Endodermal cell (in vitro differentiated cells): ENCODE measurements at regions not wholly inside any gene's neighbourhood (a gene's known extent, or its start where the extent isn't known, plus 50 kb on each side); places are given as distances from the start of the nearest gene placed in this dataset.

Experiments used
- DNase-seq: peaks from one replicate; pipeline ENCODE4 v3.0.0-alpha.2; 2017
- H3K27ac ChIP-seq: 2 replicates; pipeline ENCODE4 v1.5.1; 2013; ENCODE audit warnings: mild to moderate bottlenecking, low read depth, low read length, moderate library complexity
- H3K27me3 ChIP-seq: 2 replicates; pipeline ENCODE4 v1.6.1; 2013; ENCODE audit warnings: mild to moderate bottlenecking, low read length, moderate library complexity; ENCODE audit not compliant: insufficient read depth, control insufficient read depth, poor library complexity, severe bottlenecking
- H3K36me3 ChIP-seq: 2 replicates; pipeline ENCODE4 v1.7.0; 2013; ENCODE audit warnings: mild to moderate bottlenecking, low read length, moderate library complexity; ENCODE audit not compliant: control insufficient read depth, insufficient read depth
- H3K4me1 ChIP-seq: one replicate; pipeline ENCODE4 v1.7.0; 2013; ENCODE audit warnings: low read length; ENCODE audit not compliant: control insufficient read depth, insufficient read depth
- H3K4me3 ChIP-seq: 2 replicates; pipeline ENCODE4 v1.5.1; 2013; ENCODE audit warnings: mild to moderate bottlenecking, low read length, moderate library complexity
- H3K9ac ChIP-seq: 2 replicates; pipeline ENCODE4 v1.6.1; 2013; ENCODE audit warnings: mild to moderate bottlenecking, low read length, moderate library complexity; ENCODE audit not compliant: poor library complexity, severe bottlenecking; ENCODE audit errors: extremely low read depth
- H3K9me3 ChIP-seq: 2 replicates; pipeline ENCODE4 v1.6.1; 2013; ENCODE audit warnings: mild to moderate bottlenecking, low read length, moderate library complexity; ENCODE audit not compliant: control insufficient read depth
- H3K27ac Mint-ChIP-seq: 2 replicates; pipeline ENCODE4 v1.8.0; 2020; ENCODE audit warnings: mixed read lengths
- H3K27me3 Mint-ChIP-seq: 2 replicates; pipeline ENCODE4 v1.8.0; 2021; ENCODE audit warnings: mild to moderate bottlenecking, mixed read lengths; ENCODE audit not compliant: insufficient read depth
- H3K36me3 Mint-ChIP-seq: 2 replicates; pipeline ENCODE4 v1.8.0; 2020; ENCODE audit warnings: low read depth, mixed read lengths
- H3K4me1 Mint-ChIP-seq: 2 replicates; pipeline ENCODE4 v1.8.0; 2020; ENCODE audit warnings: mixed read lengths
- H3K4me3 Mint-ChIP-seq: 2 replicates; pipeline ENCODE4 v1.8.0; 2020; ENCODE audit warnings: mild to moderate bottlenecking, moderate library complexity, mixed read lengths
- H3K9me3 Mint-ChIP-seq: 2 replicates; pipeline ENCODE4 v1.8.0; 2020; ENCODE audit warnings: mild to moderate bottlenecking, mixed read lengths
- CTCF ChIP-seq: fragments of 200-600 bp; sonication (generic); conservative IDR thresholded peaks from 2 replicates; pipeline ENCODE4 v1.5.0; 2021; ENCODE audit warnings: antibody characterized with exemption, mild to moderate bottlenecking
- WGBS, 2 experiments: methylation state at CpG; one replicate each; pipeline versions ENCODE4 v1.1.5 to v1.1.7; 2013; ENCODE audit warnings: missing lambda C conversion rate in 2 of 2, mixed read lengths in 1 of 2; ENCODE audit not compliant: insufficient coverage in 1 of 2, insufficient read length in 1 of 2; 5-methylcytosine and 5-hydroxymethylcytosine counted together

DNA sequence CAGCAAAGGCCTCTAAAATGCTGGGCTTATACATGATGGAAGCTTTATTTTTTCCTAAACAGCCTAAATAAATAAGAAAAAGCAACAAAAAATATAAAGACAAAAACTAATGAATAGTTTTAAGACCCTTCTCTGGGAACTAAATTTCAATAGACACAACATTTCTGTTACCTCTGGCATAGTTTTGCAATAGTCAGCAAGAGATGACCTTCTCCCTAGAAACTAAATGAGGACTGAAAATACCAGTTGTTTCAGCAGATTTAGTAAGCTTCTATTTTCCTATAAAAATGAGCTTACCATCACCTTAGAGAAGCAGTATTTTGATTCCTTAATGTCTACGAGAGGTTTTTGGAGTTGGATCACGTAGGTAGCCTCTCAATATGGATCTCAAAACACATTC is 471.4 kb upstream of the NRP1 start:
- Histone ChIP-seq H3K4me1 (no peaks in the 10 kb centered on the region), H3K27me3 (no peaks in the 10 kb centered on the region), H3K9me3 (no peaks in the 10 kb centered on the region), H3K27ac (no peak overlapping the region), H3K36me3 (no peaks in the 10 kb centered on the region), H3K9ac (no peak overlapping the region), H3K4me3 (no peak overlapping the region)
- no peaks in the 10 kb centered on the region for H3K36me3 Mint-ChIP-seq
- no peak for DNase-seq
- H3K27me3 Mint-ChIP-seq: no peaks in the 10 kb centered on the region
- no peak overlapping the region for H3K27ac Mint-ChIP-seq
- H3K4me3 Mint-ChIP-seq: no peak overlapping the region
- peaks cover 11% of the 10 kb centered on the region for H3K4me1 Mint-ChIP-seq
- no peaks in the 10 kb centered on the region for H3K9me3 Mint-ChIP-seq
- TF ChIP-seq CTCF: no peak
- no CpG with 5 or more reads among the region's 2 CpGs for WGBS, 2 experiments

DNA sequence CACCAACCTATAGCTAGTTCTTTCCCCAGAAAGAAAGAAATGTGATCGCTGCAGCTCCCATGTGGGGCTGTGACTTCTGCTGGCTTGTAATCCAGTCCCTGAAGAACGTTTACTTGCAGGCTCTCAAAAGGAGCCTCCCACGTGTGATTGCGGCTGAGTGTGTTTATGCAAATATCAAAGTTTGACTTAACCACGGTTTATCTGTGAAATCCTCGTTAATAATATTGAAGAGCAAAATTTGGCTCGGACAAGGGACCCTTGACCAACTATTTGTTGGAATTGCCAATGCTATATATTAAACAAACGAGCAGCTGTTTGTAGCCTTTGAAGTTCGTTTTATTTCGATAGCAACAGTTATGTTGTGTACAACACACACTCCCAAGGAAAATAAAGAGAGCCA is 470.1 kb upstream of the NRP1 start:
- H3K36me3 Mint-ChIP-seq: no peaks in the 10 kb centered on the region
- no peaks in the 10 kb centered on the region for H3K27me3 Mint-ChIP-seq
- no peak overlapping the region for H3K4me3 Mint-ChIP-seq
- no peak for DNase-seq
- no peaks in the 10 kb centered on the region for H3K36me3 ChIP-seq
- TF ChIP-seq CTCF: no peak
- no peaks in the 10 kb centered on the region for H3K4me1 ChIP-seq
- H3K27me3 ChIP-seq: no peaks in the 10 kb centered on the region
- H3K27ac Mint-ChIP-seq: no peak overlapping the region
- no peaks in the 10 kb centered on the region for H3K9me3 ChIP-seq
- WGBS, 2 experiments: 87 to 91% methylated on average over 10 of the region's 10 CpGs
- no peak overlapping the region for H3K4me3 ChIP-seq
- H3K9me3 Mint-ChIP-seq: no peaks in the 10 kb centered on the region
- no peak overlapping the region for H3K9ac ChIP-seq
- H3K4me1 Mint-ChIP-seq: peaks cover 11% of the 10 kb centered on the region
- no peak overlapping the region for H3K27ac ChIP-seq

- no peak for DNase-seq
- TF ChIP-seq CTCF: no peak
- H3K9me3 ChIP-seq: no peaks in the 10 kb centered on the region
- H3K4me1 ChIP-seq: no peaks in the 10 kb centered on the region
- no peaks in the 10 kb centered on the region for H3K27me3 ChIP-seq
- 96 to 100% methylated on average over 1 to 3 of the region's 3 CpGs for WGBS, 2 experiments
- Mint-ChIP-seq H3K27ac (no peak overlapping the region), H3K4me1 (peaks cover 10% of the 10 kb centered on the region), H3K4me3 (no peak overlapping the region), H3K9me3 (no peaks in the 10 kb centered on the region), H3K36me3 (no peaks in the 10 kb centered on the region), H3K27me3 (no peaks in the 10 kb centered on the region)
- no peak overlapping the region for H3K27ac ChIP-seq
- H3K9ac ChIP-seq: no peak overlapping the region
- no peaks in the 10 kb centered on the region for H3K36me3 ChIP-seq
- no peak overlapping the region for H3K4me3 ChIP-seq
These were observed 468.8 kb upstream of the NRP1 start for GRCh38 chr10:33803248-33803647.
